HG03025 (cell line): ENCODE measurements at regions not wholly inside any gene's neighbourhood (a gene's known extent, or its start where the extent isn't known, plus 50 kb on each side); places are given as distances from the start of the nearest gene placed in this dataset.
"Not testable (repeated sequence)": the region's sequence is repeated elsewhere in the genome, so short reads cannot be mapped to it uniquely, and the experiment has no call there.

Experiments used
- ATAC-seq: cut with Tn5 transposase; IDR thresholded peaks from one replicate; pipeline ENCODE4 v1.9.1; 2021; ENCODE audit warnings: mild to moderate bottlenecking, moderate library complexity; ENCODE audit not compliant: unreplicated experiment, low FRiP score

DNA sequence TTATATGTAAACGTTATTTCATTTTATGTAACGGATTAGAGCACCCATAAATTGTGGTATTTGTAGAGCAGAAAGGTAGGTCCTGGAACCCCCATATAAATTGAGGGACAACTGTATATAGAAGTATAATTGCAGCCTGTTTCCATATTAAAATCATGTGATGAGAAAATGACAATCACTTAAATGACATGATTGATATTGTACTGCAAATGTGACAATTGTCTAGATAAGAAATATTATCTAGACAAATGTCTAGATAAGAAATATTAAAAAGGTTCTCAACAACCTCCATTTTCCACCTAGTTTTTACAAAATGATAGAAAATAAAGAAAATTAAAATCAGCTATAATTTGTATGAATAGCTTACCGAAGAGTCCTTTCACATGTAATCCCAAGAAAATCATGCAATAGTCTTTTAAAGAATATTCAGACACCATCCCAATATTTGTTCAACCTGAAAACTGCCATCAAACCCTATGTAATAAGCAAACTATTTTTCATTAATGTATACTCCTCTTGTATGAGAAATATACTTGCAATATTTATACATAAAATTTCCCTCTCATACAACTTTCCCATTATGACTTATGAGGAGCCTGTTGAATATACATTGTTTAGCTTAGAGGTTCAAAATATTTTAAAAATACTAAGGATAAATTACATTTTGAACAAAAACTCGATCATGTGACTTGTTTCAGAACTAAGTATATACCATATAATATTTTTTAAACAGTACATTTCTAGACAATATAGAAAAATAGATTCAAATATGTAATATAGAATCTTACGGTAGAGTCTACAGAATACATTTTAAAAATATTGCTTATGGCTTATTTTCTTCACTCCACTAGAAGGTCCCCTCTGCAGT, 153.2 kb downstream of the CRPPA start:
- no peak for ATAC-seq

DNA sequence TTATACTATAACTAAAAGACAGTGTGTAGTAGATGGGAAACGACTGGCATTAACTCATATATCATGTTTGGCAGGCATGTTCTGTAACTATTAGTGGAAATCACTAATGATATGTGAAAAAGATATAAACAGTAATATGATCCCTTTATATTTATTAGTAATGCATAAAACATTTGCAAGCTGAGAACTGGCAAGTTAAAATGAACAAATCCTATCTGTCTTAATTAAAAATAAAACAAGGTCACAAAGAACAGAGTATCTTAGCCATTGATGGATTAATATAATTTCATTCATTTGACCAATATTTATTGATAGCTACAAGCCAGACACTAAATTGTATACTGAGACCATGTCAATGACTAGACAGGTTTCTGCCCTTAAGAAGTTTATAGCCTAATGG, 154.5 kb downstream of the CRPPA start:
- ATAC-seq: no peak

DNA sequence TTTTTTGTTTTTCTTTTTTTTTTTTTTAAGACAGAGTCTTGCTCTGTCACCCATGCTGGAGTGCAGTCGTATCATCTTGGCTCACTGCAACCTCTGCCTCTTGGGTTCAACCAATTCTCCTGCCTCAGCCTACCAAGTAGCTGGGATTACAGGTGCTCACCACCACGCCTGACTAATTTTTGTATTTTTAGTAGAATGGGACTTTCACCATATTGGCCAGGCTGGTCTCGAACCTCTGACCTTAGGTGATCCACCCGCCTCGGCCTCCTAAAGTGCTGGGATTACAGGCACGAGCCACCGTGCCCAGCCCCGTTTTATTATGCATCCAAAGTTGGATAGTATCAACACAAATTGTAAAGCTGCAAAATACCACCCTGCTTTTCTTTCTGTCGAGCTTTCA, 154.9 kb downstream of the CRPPA start:
- not testable (repeated sequence) for ATAC-seq

DNA sequence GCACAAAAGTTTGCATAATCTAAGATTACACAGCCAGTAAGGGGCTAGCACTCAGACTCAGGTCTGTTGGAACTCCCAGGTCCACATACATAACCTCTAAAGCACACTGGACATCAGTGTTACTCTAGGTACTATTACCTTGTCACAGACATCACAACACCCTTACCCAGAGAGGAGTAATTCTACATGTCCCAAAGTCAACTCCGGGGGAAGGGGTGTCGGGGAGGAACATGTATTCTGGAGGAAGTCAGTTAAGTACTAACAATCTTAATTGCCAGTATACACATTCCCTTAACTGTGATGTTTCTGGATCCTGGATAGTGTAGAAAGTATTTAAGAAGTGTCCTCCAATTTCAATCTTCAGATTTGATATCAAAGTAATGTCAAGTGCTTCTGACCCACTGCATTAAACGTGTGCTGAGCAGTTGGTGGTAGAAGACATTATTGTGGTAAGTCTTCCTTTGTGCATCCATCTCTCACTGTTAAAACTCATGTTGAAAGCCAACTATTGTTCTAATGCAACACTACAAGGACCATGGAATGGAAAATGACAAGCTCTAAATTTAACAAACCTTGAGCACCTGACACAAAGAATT, 155.4 kb downstream of the CRPPA start:
- no peak for ATAC-seq

DNA sequence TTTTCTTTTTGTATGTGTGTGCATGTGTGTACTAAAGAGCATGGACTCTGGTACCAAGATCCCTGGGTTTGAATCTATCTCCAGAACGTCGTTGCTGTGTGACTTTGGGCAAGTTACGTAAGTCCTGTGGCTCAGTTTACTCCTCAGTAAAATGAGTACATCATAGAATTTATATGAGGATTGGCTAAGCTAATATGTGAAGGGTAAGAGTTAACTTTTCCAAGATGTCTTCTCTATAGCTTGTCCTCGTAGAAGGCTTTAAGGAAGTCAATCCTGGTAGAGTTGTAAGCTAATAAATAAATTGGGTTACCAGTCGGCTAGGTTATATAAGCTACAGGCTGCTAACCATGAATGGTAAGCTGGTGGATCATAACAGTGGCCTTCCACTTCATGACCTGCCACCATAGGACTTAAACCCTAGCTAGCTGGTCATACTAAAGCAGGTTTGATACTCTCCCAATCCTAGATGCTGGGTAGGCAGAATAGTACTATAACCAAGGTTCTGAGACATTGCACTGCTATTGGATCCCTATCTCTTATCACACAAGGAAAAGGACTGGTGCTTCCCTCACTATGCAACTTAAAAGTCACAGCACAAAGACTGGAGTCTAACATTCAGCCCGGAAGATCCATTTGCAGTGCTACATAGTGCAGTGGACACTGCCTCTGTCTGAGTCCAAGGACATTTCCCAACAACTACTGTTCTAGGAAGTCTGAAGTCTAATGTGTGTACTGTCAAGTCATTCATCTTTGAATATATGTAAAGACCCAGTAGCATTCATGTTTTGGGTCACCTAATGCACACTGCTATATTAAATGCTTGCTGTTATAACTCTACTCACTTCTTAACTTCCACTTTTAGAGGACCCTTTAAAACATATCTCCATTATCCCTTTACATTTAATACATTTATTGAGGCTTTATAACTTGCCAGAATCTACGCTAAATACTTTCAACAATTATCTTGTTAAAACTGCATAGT, 156.2 kb downstream of the CRPPA start:
- ATAC-seq: no peak

DNA sequence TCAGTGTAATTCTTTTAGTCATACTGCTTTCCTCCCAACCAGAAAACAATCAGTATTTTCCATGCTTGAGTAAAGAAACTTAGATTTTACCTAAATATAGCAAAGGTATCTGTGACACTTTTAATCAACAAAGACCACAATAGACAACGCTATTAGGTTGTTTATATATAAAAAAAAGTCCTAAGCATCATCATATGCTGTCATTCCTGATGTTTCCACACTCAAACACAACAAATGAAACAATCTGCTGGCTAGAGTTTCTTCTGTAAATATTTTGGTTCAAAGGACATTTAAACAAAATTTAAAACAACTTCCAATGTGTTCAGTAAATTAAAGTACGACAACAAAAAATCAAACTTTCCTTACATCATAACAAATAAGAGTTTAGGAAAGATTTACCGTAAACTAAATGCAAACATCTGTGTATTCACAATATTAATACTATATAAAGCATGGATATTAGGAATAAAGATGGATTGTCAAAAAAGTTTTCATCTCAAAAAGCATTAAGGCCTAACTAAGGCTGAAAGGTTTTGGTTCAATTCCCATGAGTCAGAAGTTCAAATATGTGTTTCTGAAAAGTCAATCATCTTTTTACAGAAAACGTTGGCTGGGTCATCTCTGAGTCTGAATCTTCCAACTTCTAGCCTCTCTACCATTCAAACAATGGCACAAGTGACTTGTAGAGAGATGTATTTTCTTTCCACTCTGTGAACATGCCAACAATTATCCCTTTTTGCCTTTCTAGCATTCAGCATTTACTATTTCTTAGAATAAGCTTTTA, 157.1 kb downstream of the CRPPA start:
- no peak for ATAC-seq

DNA sequence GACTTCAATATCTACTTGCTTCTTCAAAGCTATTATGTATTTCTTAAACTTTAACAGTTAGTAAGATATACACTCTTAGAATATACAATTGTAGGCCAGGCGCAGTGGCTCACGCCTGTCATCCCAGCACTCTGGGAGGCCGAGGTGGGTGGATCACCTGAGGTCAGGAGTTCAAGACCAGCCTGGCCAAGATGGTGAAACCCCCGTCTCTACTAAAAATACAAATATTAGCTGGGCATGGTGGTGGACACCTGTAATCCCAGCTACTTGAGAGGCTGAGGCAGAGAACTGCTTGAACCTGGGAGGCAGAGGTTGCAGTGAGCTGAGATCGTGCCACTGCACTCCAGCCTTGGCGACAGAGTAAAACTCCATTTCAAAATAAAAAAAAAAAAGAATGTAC, 158.0 kb downstream of the CRPPA start:
- ATAC-seq: not testable (repeated sequence)

DNA sequence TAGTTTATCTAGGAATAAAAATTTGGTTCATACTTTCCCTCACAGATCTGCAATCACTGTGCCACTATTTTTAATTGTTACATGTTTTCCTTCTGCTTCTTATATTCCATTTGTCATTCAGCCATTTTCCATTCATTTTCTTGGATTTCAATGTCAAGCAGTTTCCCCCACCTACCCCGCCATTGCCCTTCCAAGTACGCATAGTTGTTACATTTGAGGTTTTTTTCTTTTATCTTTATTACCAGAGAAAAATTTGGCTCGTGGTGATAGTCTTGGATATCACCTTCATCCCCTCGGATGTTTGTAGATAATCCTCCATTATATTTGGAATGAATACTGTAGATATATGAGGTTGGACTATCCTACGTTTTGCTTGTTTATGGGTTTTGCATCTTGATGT, 159.7 kb downstream of the CRPPA start:
- no peak for ATAC-seq

DNA sequence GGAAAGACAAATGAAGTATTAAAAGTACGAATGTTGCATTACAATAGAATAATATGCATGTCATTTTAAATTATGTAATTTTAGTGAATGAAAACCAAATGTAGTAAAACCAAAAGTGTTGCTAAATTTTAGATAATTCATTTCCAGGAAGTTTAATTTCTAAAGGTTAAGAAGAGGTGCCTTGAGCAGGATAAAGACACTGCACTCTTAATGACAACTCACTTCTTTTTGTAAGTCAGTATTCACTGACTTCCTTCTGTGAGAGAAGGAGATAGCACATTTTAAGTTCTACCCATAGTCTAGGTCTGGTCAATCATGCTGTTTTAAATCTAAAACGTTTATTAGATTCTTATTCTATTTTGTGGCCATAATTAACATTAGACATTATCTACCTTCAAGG, 160.2 kb downstream of the CRPPA start:
- ATAC-seq: no peak

DNA sequence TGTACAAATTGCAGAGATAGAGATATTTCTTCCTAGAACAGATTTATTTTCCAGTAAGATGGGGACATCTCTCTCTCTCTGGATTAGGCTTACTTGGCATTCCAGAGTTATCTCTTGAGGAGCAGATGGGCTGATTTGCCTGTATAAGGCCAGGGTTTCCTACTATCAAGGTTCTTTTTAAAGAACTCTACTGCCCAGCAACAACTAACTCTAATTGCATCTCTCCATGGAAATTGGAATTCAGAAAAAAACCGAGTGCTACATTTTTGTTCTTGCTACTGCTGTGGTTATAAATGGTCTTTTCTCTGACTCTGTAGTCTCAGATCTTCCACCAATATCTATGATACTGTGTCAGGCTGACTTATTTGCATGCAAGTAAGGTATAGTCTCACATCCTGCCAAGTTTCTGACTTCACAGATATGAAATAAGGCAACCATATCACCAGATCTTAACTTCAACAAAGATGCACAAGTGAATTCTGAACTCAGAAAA, 161.1 kb downstream of the CRPPA start:
- ATAC-seq: no peak

DNA sequence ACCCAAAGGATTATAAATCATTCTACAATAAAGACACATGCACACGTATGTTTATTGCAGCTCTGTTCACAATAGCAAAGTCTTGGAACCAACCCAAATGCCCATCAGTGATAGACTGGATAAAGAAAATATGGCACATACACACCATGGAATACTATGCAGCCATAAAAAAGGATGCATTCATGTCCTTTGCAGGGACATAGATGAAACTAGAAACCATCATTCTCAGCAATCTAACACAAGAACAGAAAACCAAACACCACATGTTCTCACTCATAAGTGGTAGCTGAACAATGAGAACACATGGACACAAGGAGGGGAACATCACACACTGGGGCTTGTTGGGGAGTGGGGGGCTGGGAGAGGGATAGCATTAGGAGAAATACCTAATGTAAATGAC, 164.9 kb downstream of the CRPPA start:
- not testable (repeated sequence) for ATAC-seq

DNA sequence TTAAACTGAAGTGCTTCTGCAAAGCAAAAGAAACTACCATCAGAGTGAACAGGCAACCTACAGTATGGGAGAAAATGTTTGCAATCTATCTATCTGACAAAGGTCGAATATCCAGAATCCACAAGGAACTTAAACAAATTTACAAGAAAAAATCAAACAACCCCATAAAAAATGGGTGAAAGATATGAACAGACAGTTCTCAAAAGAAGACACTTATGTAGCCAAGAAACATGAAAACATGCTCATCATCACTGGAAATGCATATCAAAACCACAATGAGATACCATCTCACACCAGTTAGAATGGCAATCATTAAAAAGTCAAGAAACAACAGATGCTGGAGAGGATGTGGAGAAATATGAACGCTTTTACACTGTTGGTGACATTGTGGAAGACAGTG, 165.4 kb downstream of the CRPPA start:
- not testable (repeated sequence) for ATAC-seq

DNA sequence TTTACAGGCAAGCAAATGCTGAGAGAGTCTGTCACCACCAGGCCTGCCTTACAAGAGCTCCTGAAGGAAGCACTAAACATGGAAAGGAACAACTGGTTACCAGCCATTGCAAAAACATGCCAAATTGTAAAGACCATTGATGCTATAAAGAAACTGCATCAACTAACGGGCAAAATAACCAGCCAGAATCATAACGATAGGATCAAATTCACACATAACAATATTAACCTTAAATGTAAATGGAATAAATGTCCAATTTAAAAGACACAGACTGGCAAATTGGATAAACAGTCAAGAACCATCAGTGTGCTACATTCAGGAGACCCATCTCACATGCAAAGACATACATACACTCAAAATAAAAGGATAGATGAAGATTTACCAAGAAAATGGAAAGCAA, 170.7 kb downstream of the CRPPA start:
- ATAC-seq: not testable (repeated sequence)

DNA sequence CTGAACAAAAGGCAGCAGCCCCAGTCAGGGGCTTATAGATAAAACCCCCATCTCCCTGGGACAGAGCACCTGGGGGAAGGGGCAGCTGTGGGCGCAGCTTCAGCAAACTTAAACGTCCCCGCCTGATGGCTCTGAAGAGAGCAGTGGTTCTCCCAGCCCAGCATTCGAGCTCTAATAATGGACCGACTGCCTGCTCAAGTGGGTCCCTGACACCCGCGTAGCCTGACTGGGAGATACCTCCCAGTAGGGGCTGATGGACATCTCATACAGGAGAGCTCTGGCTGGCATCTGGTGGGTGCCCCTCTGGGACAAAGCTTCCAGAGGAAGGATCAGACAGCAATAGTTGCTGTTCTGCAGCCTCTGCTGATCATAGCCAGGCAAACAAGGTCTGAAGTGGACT, 172.1 kb downstream of the CRPPA start:
- not testable (repeated sequence) for ATAC-seq

DNA sequence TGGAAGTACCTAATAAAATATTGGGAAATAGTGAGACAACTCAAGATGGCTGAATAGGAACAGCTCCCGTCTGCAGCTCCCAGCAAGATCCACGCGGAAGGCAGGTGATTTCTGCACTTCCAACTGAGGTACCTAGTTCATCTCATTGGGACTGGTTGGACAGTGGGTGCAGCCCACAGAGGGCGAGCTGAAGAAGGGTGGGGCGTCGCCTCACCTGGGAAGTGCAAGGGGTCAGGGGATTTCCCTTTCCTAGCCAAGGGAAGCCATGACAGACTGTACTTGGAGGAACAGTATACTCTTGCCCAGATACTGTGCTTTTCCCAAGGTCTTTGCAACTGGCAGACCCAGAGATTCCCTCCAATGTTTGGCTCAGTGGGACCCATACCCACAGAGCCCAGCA, 172.8 kb downstream of the CRPPA start:
- not testable (repeated sequence) for ATAC-seq

DNA sequence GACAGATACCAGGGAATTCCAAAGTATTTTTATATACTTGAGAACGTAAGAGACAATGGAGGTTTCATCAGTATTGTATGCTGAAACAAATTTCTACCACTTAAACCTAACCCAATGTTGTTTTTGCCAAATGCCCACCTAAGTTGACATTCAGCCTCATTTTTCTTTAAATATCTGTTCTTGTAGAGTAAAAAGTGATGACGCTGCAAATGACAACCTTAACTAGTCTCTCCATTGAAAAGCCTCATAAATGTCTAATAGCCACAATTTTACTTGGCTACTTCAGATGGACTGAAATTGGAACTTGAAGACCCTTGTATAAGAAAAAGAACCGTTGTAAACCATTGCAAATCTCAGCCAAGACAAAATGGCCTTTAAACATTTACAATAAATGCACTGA, 176.9 kb downstream of the CRPPA start:
- no peak for ATAC-seq

DNA sequence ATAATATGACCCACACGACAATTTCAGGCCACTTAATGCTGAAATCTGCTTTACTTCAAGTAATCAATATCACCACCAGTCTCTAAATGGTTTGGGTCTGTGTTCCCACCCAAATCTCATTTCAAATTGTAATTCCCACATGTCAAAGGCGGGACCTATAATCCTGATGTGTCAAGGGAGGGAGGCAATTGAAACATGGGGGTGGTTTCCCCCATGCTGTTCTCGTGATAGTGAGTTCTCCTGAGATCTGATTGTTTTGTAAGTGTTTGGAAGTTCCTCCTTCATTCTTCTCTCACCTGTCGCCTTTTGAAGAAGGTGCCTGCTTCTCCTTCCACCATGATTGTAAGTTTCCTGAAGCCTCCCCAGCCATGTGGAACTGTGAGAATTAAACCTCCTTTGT, 178.4 kb downstream of the CRPPA start:
- no peak for ATAC-seq

DNA sequence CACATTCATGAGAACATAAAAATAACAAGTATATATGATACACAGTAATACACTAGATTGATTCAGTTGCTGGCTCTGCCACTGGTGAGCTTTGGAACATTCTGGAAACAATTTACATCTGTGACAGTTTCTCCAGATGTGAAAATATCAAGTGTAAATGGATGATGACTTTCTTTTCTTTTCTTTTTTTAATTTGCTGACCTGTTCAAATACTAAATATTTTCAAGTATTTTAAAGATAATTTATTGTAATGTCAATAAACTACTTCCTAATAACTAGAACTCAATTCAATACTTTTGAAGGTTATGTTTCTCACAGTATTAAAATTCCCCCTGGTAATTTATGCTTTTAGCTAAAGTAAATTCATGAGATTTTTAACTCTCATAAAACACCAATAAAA, 180.3 kb downstream of the CRPPA start:
- ATAC-seq: no peak

DNA sequence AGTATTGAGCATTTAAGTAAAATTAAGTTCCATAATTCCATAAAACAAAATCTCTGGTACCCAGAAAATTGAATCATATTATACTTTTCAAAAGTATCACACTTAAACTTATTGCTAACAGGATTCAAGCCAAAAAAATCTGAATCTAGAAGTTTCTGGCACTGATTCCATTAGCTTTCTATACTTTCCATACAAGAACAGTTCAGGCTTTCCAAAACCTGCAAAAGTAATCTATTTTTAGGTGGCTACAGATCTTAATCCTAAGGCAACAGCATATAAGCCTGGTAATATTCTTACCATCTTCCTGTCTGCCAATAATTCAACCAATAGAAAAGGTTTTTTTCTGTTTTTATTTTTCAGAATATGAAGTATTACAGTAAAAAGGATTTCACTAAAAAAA, 185.0 kb downstream of the CRPPA start:
- ATAC-seq: no peak
